ENCODE measurements at regions not wholly inside any gene's neighbourhood (a gene's known extent, or its start where the extent isn't known, plus 50 kb on each side); places are given as distances from the start of the nearest gene placed in this dataset.

DNA sequence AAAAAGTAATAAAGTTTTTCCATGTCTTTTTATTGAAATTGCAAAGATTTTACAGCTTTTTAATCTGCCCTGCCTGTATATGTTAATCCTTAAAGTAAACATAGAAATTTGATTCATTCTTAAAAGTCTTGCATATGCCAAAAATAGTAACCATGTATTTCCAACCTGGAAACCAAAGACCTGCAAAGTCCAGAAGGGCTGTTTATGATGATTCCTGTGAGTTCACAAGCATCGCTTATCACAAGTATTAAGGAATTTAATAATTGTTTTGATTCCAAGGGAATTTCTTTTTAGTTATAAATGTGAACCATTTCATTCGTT lies 199.1 kb downstream of the PTPRC start:
- TF ChIP-seq EZH2 (IDR thresholded peaks at IDR 0.05; ENCODE audit: borderline replicate concordance, low read length) = no peak
- TF ChIP-seq, protein P1, sequence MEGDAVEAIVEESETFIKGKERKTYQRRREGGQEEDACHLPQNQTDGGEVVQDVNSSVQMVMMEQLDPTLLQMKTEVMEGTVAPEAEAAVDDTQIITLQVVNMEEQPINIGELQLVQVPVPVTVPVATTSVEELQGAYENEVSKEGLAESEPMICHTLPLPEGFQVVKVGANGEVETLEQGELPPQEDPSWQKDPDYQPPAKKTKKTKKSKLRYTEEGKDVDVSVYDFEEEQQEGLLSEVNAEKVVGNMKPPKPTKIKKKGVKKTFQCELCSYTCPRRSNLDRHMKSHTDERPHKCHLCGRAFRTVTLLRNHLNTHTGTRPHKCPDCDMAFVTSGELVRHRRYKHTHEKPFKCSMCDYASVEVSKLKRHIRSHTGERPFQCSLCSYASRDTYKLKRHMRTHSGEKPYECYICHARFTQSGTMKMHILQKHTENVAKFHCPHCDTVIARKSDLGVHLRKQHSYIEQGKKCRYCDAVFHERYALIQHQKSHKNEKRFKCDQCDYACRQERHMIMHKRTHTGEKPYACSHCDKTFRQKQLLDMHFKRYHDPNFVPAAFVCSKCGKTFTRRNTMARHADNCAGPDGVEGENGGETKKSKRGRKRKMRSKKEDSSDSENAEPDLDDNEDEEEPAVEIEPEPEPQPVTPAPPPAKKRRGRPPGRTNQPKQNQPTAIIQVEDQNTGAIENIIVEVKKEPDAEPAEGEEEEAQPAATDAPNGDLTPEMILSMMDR (IDR thresholded peaks at IDR 0.05; ENCODE audit: low read length) = no peak

All from OCI-LY1 (cell line).